Mesodermal cell (in vitro differentiated cells): ENCODE measurements at regions not wholly inside any gene's neighbourhood (a gene's known extent, or its start where the extent isn't known, plus 50 kb on each side); places are given as distances from the start of the nearest gene placed in this dataset.
"Not testable (repeated sequence)": the region's sequence is repeated elsewhere in the genome, so short reads cannot be mapped to it uniquely, and the experiment has no call there.

ENCODE experiments used
- H3K27ac ChIP-seq: 2 replicates; pipeline ENCODE4 v1.7.0; 2013; ENCODE audit warnings: mild to moderate bottlenecking, low read depth, low read length, moderate library complexity; ENCODE audit not compliant: severe bottlenecking
- H3K36me3 ChIP-seq: 2 replicates; pipeline ENCODE4 v1.7.1; 2013; ENCODE audit warnings: mild to moderate bottlenecking, low read length, moderate library complexity; ENCODE audit not compliant: control insufficient read depth, insufficient read depth
- H3K4me1 ChIP-seq: one replicate; pipeline ENCODE4 v1.7.1; 2013; ENCODE audit warnings: mild to moderate bottlenecking, low read length; ENCODE audit not compliant: insufficient read depth, control insufficient read depth, poor library complexity, severe bottlenecking
- H3K4me3 ChIP-seq: 2 replicates; pipeline ENCODE4 v1.7.0; 2013; ENCODE audit warnings: low read length, control low read depth, mild to moderate bottlenecking; ENCODE audit not compliant: insufficient read depth, poor library complexity, severe bottlenecking; ENCODE audit errors: extremely low read depth
- H3K9me3 ChIP-seq: 2 replicates; pipeline ENCODE4 v1.7.1; 2013; ENCODE audit warnings: mild to moderate bottlenecking, low read length, moderate library complexity; ENCODE audit not compliant: control insufficient read depth
- WGBS, 2 experiments: methylation state at CpG; one replicate each; pipeline ENCODE4 v1.1.5; 2013; ENCODE audit warnings: missing lambda C conversion rate in 2 of 2; ENCODE audit not compliant: insufficient coverage in 2 of 2; 5-methylcytosine and 5-hydroxymethylcytosine counted together

DNA sequence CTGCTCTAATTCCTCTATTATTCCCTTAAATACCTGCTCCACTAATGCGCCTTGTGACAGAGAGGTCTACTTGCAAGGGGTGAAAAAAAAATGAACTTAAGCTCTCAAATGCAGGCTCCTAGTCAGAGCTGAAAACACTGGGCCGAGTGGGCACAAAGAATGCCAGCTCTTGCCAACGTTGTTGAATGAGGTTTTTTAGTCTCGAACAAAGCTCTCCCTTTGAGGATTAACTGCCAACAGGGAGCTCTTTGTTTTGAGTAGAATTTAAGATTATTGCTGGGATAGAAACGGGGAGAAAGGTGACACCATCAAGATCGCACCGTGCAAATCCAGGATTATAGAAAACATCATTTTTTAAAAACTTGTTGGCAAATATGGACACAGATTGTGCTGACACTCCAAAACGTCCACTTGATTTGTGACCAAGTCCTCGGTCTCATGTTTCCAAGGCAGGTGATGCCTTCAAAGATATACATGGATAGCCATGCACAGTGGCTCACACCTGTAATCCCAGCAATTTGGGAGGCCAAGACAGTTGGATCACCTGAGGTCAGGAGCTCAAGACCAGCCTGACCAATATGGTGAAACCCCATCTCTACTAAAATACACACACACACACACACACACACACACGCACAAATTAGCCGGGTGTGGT is 163.2 kb downstream of the BMP7 start:
- Histone ChIP-seq H3K9me3 (peaks cover 8% of the 10 kb centered on the region), H3K4me1 (no peaks in the 10 kb centered on the region), H3K36me3 (no peaks in the 10 kb centered on the region), H3K4me3 (no peak overlapping the region), H3K27ac (no peak overlapping the region)
- 65 to 86% methylated on average over 5 to 8 of the region's 11 CpGs for WGBS, 2 experiments

GRCh38 chr20:57104113-57104512 is 162.3 kb downstream of the BMP7 start:
- no peaks in the 10 kb centered on the region for H3K36me3 ChIP-seq
- H3K4me1 ChIP-seq = no peaks in the 10 kb centered on the region
- H3K27ac ChIP-seq = no peak overlapping the region
- WGBS, 2 experiments = 90 to 98% methylated on average over 7 to 11 of the region's 11 CpGs
- peaks cover 8% of the 10 kb centered on the region for H3K9me3 ChIP-seq
- H3K4me3 ChIP-seq = no peak overlapping the region

GRCh38 chr20:57104651-57105204 is 161.7 kb downstream of the BMP7 start:
- WGBS, 2 experiments = 78 to 86% methylated on average over 10 of the region's 13 CpGs
- H3K36me3 ChIP-seq = no peaks in the 10 kb centered on the region
- H3K9me3 ChIP-seq = peaks cover 7% of the 10 kb centered on the region
- no peak overlapping the region for H3K27ac ChIP-seq
- no peaks in the 10 kb centered on the region for H3K4me1 ChIP-seq
- H3K4me3 ChIP-seq = no peak overlapping the region

- Histone ChIP-seq H3K9me3 (no peaks in the 10 kb centered on the region), H3K4me3 (no peak overlapping the region), H3K4me1 (no peaks in the 10 kb centered on the region), H3K27ac (no peak overlapping the region), H3K36me3 (no peaks in the 10 kb centered on the region)
- WGBS, 2 experiments = 82 to 89% methylated on average over 10 to 12 of the region's 12 CpGs
Measured at GRCh38 chr20:57106030-57106682, 160.3 kb downstream of the BMP7 start.

GRCh38 chr20:57106692-57107091 is 159.7 kb downstream of the BMP7 start:
- Histone ChIP-seq H3K4me3 (no peak overlapping the region), H3K9me3 (no peaks in the 10 kb centered on the region), H3K27ac (no peak overlapping the region), H3K36me3 (no peaks in the 10 kb centered on the region), H3K4me1 (no peaks in the 10 kb centered on the region)
- WGBS, 2 experiments = 83 to 90% methylated on average over 1 to 3 of the region's 4 CpGs

DNA sequence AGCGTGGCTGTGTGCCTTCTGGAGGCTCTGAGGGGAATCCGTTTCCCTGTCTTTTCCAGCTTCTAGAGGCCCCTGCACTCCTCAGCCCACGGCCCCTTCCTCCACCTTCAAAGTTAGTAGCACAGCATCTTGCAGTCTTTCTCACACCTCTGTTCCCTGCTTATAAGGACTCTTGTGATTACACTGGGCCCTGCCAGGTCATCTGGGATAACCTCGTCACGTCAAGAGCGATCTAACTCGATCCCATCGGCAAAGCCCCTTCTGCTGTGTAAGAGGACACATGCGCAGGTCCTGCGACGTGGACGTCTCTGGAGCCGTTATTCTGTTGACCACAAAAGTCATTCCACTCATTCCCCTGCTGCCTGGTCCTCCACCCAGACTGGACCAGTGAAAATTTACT is 159.2 kb downstream of the BMP7 start:
- WGBS, 2 experiments = 77 to 81% methylated on average over 13 of the region's 13 CpGs
- no peak overlapping the region for H3K27ac ChIP-seq
- no peaks in the 10 kb centered on the region for H3K36me3 ChIP-seq

GRCh38 chr20:57108218-57108617 is 158.2 kb downstream of the BMP7 start:
- no peaks in the 10 kb centered on the region for H3K9me3 ChIP-seq
- H3K4me3 ChIP-seq = no peak overlapping the region
- 81 to 89% methylated on average over 4 of the region's 4 CpGs for WGBS, 2 experiments
- no peaks in the 10 kb centered on the region for H3K36me3 ChIP-seq
- H3K27ac ChIP-seq = no peak overlapping the region
- H3K4me1 ChIP-seq = no peaks in the 10 kb centered on the region

More for the DNA sequence above, 159.2 kb downstream of the BMP7 start:
- Histone ChIP-seq H3K4me1 (no peaks in the 10 kb centered on the region), H3K4me3 (no peak overlapping the region), H3K9me3 (no peaks in the 10 kb centered on the region)

- 82% methylated on average over 17 to 18 of the region's 18 CpGs for WGBS, 2 experiments
Measured at GRCh38 chr20:57108742-57109570, 157.5 kb downstream of the BMP7 start.

GRCh38 chr20:57109571-57109953 is 156.9 kb downstream of the BMP7 start:
- WGBS, 2 experiments = 92 to 96% methylated on average over 7 to 8 of the region's 10 CpGs
- Histone ChIP-seq H3K9me3 (no peaks in the 10 kb centered on the region), H3K4me1 (no peaks in the 10 kb centered on the region), H3K36me3 (no peaks in the 10 kb centered on the region), H3K27ac (no peak overlapping the region), H3K4me3 (no peak overlapping the region)

More at GRCh38 chr20:57108742-57109570, 157.5 kb downstream of the BMP7 start:
- H3K27ac ChIP-seq = no peak overlapping the region
- H3K4me1 ChIP-seq = no peaks in the 10 kb centered on the region
- H3K4me3 ChIP-seq = no peak overlapping the region
- H3K36me3 ChIP-seq = no peaks in the 10 kb centered on the region
- H3K9me3 ChIP-seq = no peaks in the 10 kb centered on the region

DNA sequence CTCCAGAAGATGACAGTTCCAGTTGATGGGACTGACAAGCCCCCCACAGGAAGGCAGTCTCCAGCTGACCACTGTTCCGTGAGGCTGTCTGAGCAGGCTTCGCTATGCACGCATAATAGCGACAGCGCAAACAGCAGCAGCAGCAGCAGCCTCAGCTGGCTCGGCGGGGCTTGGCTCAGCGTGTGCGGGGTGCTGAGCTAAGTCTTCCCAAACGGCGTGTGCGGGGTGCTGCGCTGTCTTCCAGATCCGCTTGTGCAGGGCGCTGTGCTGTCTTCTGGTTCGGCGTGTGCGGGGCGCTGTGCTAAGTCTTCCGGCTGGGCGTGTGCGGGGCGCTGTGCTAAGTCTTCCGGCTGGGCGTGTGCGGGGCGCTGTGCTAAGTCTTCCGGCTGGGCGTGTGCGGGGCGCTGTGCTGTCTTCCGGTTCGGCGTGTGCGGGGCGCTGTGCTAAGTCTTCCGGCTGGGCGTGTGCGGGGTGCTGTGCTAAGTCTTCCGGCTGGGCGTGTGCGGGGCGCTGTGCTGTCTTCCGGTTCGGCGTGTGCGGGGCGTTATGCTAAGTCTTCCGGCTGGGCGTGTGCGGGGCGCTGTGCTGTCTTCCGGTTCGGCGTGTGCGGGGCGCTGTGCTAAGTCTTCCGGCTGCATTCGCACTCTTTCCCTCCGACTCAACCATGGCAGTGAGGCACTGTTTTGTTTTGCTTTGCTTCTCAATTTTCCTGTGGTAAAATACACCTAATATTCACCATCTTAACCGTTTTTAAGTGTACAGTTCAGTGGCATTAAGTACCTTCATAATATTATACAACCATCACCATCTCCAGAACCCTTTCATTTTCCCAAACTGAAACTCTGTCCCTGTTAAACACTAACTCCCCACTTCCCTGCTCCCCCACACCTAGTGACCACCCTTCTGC is 156.1 kb downstream of the BMP7 start:
- H3K4me1 ChIP-seq, H3K9me3 ChIP-seq, H3K36me3 ChIP-seq, H3K27ac ChIP-seq, H3K4me3 ChIP-seq: not testable (repeated sequence)
- 95% methylated on average over 32 to 42 of the region's 61 CpGs for WGBS, 2 experiments
